ENCODE measurements at regions not wholly inside any gene's neighbourhood (a gene's known extent, or its start where the extent isn't known, plus 50 kb on each side); places are given as distances from the start of the nearest gene placed in this dataset.

GRCh38 chr3:168327856-168328255, 232.1 kb upstream of the GOLIM4 start:
- H3K36me3 ChIP-seq = no peaks in the 10 kb centered on the region
- intact Hi-C loops (cut with micrococcal nuclease) = no loop called here
- H3K4me1 ChIP-seq = peaks cover 2% of the 10 kb centered on the region
- no peak overlapping the region for H3K27ac ChIP-seq (replicated peaks)
- H3K27me3 ChIP-seq (ENCODE audit: low read depth) = no peaks in the 10 kb centered on the region
- TF ChIP-seq CTCF (IDR thresholded peaks at IDR 0.05; ENCODE audit: borderline replicate concordance) = no peak
- no peak overlapping the region for H3K4me3 ChIP-seq
- DNase-seq = no peak
- H3K9me3 ChIP-seq (replicated peaks) = no peaks in the 10 kb centered on the region

DNA sequence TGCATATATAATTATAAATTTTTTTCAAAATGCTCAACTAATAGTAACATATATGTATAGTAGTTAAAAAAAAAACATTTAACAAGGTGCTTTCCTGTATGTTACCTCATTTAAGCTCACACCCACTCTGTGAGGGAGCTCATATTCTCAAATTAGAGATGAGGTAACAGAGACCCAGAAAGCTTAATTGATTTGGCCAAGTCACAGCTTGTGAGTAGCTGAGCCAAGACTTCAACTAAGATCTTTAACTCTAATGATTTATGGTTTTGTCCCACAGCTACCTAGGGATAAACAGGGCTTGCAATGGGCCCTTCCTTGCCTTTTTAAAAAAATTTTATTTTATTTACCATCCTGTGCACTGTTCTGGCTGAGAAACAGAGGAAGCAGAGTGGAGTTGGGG, 230.0 kb upstream of the GOLIM4 start:
- no peak overlapping the region for H3K4me3 ChIP-seq
- H3K4me1 ChIP-seq = no peaks in the 10 kb centered on the region
- no peaks in the 10 kb centered on the region for H3K36me3 ChIP-seq
- intact Hi-C loops (cut with micrococcal nuclease) = no loop called here
- H3K27ac ChIP-seq (replicated peaks) = no peak overlapping the region
- H3K9me3 ChIP-seq (replicated peaks) = no peaks in the 10 kb centered on the region
- DNase-seq = no peak
- TF ChIP-seq CTCF (IDR thresholded peaks at IDR 0.05; ENCODE audit: borderline replicate concordance) = no peak
- H3K27me3 ChIP-seq (ENCODE audit: low read depth) = no peaks in the 10 kb centered on the region

- H3K27ac ChIP-seq (replicated peaks) = no peak overlapping the region
- no peak for TF ChIP-seq CTCF (IDR thresholded peaks at IDR 0.05; ENCODE audit: borderline replicate concordance)
- intact Hi-C loops (cut with micrococcal nuclease) = no loop called here
These were observed 227.2 kb upstream of the GOLIM4 start for GRCh38 chr3:168322941-168323340.

GRCh38 chr3:168314166-168314565, 218.4 kb upstream of the GOLIM4 start:
- Histone ChIP-seq H3K27me3 (ENCODE audit: low read depth) (no peaks in the 10 kb centered on the region), H3K4me3 (no peak overlapping the region), H3K4me1 (no peaks in the 10 kb centered on the region), H3K36me3 (no peaks in the 10 kb centered on the region), H3K27ac (replicated peaks) (no peak overlapping the region), H3K9me3 (replicated peaks) (no peaks in the 10 kb centered on the region)
- intact Hi-C loops (cut with micrococcal nuclease) = no loop called here
- DNase-seq = no peak
- no peak for TF ChIP-seq CTCF (IDR thresholded peaks at IDR 0.05; ENCODE audit: borderline replicate concordance)

More at GRCh38 chr3:168322941-168323340, 227.2 kb upstream of the GOLIM4 start:
- Histone ChIP-seq H3K27me3 (ENCODE audit: low read depth) (no peaks in the 10 kb centered on the region), H3K4me1 (no peaks in the 10 kb centered on the region), H3K4me3 (no peak overlapping the region), H3K9me3 (replicated peaks) (no peaks in the 10 kb centered on the region), H3K36me3 (no peaks in the 10 kb centered on the region)
- no peak for DNase-seq

DNA sequence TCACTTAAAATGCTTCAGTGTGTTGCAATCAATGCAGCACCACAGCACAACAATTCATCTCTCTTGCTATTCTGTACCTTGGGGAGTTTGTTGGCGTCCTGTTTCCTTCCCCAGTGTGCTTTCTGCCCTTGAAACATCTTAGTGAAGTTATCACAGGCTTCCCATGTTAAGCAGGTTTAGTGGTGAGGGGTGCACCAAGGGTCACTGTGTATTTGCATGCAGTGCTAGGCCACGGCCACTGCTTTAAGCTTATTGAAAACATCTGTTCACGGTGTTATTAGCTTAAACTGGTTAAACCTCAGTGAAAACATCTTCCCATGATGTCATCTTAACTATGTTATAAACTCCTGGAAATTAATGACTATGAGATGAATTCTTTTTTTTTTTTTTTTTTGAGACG, 217.3 kb upstream of the GOLIM4 start:
- intact Hi-C loops (cut with micrococcal nuclease) = no loop called here
- no peaks in the 10 kb centered on the region for H3K9me3 ChIP-seq (replicated peaks)
- no peaks in the 10 kb centered on the region for H3K4me1 ChIP-seq
- TF ChIP-seq CTCF (IDR thresholded peaks at IDR 0.05; ENCODE audit: borderline replicate concordance) = no peak
- no peak overlapping the region for H3K27ac ChIP-seq (replicated peaks)
- no peaks in the 10 kb centered on the region for H3K27me3 ChIP-seq (ENCODE audit: low read depth)
- no peak for DNase-seq
- H3K4me3 ChIP-seq = no peak overlapping the region
- no peaks in the 10 kb centered on the region for H3K36me3 ChIP-seq

GRCh38 chr3:168307893-168308292, 212.2 kb upstream of the GOLIM4 start:
- H3K4me1 ChIP-seq = no peaks in the 10 kb centered on the region
- no peak for DNase-seq
- no peak for TF ChIP-seq CTCF (IDR thresholded peaks at IDR 0.05; ENCODE audit: borderline replicate concordance)
- no peaks in the 10 kb centered on the region for H3K27me3 ChIP-seq (ENCODE audit: low read depth)
- H3K36me3 ChIP-seq = no peaks in the 10 kb centered on the region
- no peak overlapping the region for H3K27ac ChIP-seq (replicated peaks)
- intact Hi-C loops (cut with micrococcal nuclease) = no loop called here
- peaks cover 16% of the 10 kb centered on the region for H3K9me3 ChIP-seq (replicated peaks)
- no peak overlapping the region for H3K4me3 ChIP-seq
